ENCODE measurements at regions not wholly inside any gene's neighbourhood (a gene's known extent, or its start where the extent isn't known, plus 50 kb on each side); places are given as distances from the start of the nearest gene placed in this dataset.

GRCh38 chr12:84730561-84731162, 181.9 kb downstream of the SLC6A15 start:
- no peak for DNase-seq (ENCODE audit: low spot score)
- Histone ChIP-seq H3K4me3 (ENCODE audit: low read depth in 1 of 3, low read length in 3 of 3) (no peak overlapping the region), H3K36me3 (ENCODE audit: control insufficient read depth in 4 of 4, insufficient read depth in 3 of 4, low read depth in 1 of 4, low read length in 3 of 4) (no peaks in the 10 kb centered on the region), H3K27ac (ENCODE audit: low read depth in 1 of 2, low read length in 2 of 2) (no peak overlapping the region), H3K27me3 (ENCODE audit: control insufficient read depth in 4 of 4, insufficient read depth in 4 of 4, low read length in 3 of 4) (no peaks in the 10 kb centered on the region), H3K9me3 (ENCODE audit: control insufficient read depth in 4 of 4, low read length in 3 of 4) (no peaks in the 10 kb centered on the region), H3K4me1 (ENCODE audit: control insufficient read depth in 4 of 4, insufficient read depth in 4 of 4, low read length in 3 of 4) (no peaks in the 10 kb centered on the region), H3K9ac (ENCODE audit: low read depth in 1 of 2, low read length in 2 of 2) (no peak overlapping the region)
- TF ChIP-seq, protein P1, sequence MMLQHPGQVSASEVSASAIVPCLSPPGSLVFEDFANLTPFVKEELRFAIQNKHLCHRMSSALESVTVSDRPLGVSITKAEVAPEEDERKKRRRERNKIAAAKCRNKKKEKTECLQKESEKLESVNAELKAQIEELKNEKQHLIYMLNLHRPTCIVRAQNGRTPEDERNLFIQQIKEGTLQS (IDR thresholded peaks at IDR 0.05) = no peak
- TF ChIP-seq, protein P2, sequence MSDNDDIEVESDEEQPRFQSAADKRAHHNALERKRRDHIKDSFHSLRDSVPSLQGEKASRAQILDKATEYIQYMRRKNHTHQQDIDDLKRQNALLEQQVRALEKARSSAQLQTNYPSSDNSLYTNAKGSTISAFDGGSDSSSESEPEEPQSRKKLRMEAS (IDR thresholded peaks at IDR 0.05) = no peak
- no peak for TF ChIP-seq FOXA1 (IDR thresholded peaks at IDR 0.05)
- no peak for TF ChIP-seq HNF4G (IDR thresholded peaks at IDR 0.05)
- no peak for TF ChIP-seq JUND (IDR thresholded peaks at IDR 0.05)
- TF ChIP-seq GABPA (IDR thresholded peaks at IDR 0.05 in 1 of 2, conservative IDR thresholded peaks at IDR 0.05 in 1 of 2) = no peak
- TF ChIP-seq ZBTB33 (IDR thresholded peaks at IDR 0.05) = no peak
- no peak for TF ChIP-seq TAF1 (conservative IDR thresholded peaks at IDR 0.05)
- no peak for TF ChIP-seq FOXA2 (IDR thresholded peaks at IDR 0.05)
- TF ChIP-seq YY1 (IDR thresholded peaks at IDR 0.05) = no peak
- TF ChIP-seq, protein P3, sequence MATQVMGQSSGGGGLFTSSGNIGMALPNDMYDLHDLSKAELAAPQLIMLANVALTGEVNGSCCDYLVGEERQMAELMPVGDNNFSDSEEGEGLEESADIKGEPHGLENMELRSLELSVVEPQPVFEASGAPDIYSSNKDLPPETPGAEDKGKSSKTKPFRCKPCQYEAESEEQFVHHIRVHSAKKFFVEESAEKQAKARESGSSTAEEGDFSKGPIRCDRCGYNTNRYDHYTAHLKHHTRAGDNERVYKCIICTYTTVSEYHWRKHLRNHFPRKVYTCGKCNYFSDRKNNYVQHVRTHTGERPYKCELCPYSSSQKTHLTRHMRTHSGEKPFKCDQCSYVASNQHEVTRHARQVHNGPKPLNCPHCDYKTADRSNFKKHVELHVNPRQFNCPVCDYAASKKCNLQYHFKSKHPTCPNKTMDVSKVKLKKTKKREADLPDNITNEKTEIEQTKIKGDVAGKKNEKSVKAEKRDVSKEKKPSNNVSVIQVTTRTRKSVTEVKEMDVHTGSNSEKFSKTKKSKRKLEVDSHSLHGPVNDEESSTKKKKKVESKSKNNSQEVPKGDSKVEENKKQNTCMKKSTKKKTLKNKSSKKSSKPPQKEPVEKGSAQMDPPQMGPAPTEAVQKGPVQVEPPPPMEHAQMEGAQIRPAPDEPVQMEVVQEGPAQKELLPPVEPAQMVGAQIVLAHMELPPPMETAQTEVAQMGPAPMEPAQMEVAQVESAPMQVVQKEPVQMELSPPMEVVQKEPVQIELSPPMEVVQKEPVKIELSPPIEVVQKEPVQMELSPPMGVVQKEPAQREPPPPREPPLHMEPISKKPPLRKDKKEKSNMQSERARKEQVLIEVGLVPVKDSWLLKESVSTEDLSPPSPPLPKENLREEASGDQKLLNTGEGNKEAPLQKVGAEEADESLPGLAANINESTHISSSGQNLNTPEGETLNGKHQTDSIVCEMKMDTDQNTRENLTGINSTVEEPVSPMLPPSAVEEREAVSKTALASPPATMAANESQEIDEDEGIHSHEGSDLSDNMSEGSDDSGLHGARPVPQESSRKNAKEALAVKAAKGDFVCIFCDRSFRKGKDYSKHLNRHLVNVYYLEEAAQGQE (IDR thresholded peaks at IDR 0.05) = no peak
- no peak for TF ChIP-seq SP1 (IDR thresholded peaks at IDR 0.05)
- TF ChIP-seq, protein P4, sequence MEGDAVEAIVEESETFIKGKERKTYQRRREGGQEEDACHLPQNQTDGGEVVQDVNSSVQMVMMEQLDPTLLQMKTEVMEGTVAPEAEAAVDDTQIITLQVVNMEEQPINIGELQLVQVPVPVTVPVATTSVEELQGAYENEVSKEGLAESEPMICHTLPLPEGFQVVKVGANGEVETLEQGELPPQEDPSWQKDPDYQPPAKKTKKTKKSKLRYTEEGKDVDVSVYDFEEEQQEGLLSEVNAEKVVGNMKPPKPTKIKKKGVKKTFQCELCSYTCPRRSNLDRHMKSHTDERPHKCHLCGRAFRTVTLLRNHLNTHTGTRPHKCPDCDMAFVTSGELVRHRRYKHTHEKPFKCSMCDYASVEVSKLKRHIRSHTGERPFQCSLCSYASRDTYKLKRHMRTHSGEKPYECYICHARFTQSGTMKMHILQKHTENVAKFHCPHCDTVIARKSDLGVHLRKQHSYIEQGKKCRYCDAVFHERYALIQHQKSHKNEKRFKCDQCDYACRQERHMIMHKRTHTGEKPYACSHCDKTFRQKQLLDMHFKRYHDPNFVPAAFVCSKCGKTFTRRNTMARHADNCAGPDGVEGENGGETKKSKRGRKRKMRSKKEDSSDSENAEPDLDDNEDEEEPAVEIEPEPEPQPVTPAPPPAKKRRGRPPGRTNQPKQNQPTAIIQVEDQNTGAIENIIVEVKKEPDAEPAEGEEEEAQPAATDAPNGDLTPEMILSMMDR (IDR thresholded peaks at IDR 0.05; ENCODE audit: low read depth, low read length, missing input control) = no peak
- 73% methylated on average over 3 of the region's 3 CpGs for WGBS

GRCh38 chr12:84727961-84728360, 184.6 kb downstream of the SLC6A15 start:
- Histone ChIP-seq H3K36me3 (ENCODE audit: control insufficient read depth in 4 of 4, insufficient read depth in 3 of 4, low read depth in 1 of 4, low read length in 3 of 4) (no peaks in the 10 kb centered on the region), H3K27me3 (ENCODE audit: control insufficient read depth in 4 of 4, insufficient read depth in 4 of 4, low read length in 3 of 4) (no peaks in the 10 kb centered on the region), H3K9ac (ENCODE audit: low read depth in 1 of 2, low read length in 2 of 2) (no peak overlapping the region), H3K27ac (ENCODE audit: low read depth in 1 of 2, low read length in 2 of 2) (no peak overlapping the region), H3K4me3 (ENCODE audit: low read depth in 1 of 3, low read length in 3 of 3) (no peak overlapping the region), H3K4me1 (ENCODE audit: control insufficient read depth in 4 of 4, insufficient read depth in 4 of 4, low read length in 3 of 4) (no peaks in the 10 kb centered on the region), H3K9me3 (ENCODE audit: control insufficient read depth in 4 of 4, low read length in 3 of 4) (no peaks in the 10 kb centered on the region)
- DNase-seq (ENCODE audit: low spot score) = no peak
- WGBS = 31% methylated on average over 3 of the region's 3 CpGs
- no peak for TF ChIP-seq TAF1 (conservative IDR thresholded peaks at IDR 0.05)
- no peak for TF ChIP-seq GABPA (IDR thresholded peaks at IDR 0.05 in 1 of 2, conservative IDR thresholded peaks at IDR 0.05 in 1 of 2)
- TF ChIP-seq, protein P3 (IDR thresholded peaks at IDR 0.05) = no peak
- TF ChIP-seq HNF4G (IDR thresholded peaks at IDR 0.05) = no peak
- TF ChIP-seq, protein P4 (IDR thresholded peaks at IDR 0.05; ENCODE audit: low read depth, low read length, missing input control) = no peak
- TF ChIP-seq JUND (IDR thresholded peaks at IDR 0.05) = no peak
- TF ChIP-seq, protein P2 (IDR thresholded peaks at IDR 0.05) = no peak
- no peak for TF ChIP-seq EGR1 (IDR thresholded peaks at IDR 0.05; ENCODE audit: low read depth in 2 of 2)
- no peak for TF ChIP-seq SP1 (IDR thresholded peaks at IDR 0.05)
- TF ChIP-seq HNF4A (conservative IDR thresholded peaks at IDR 0.05) = no peak
- TF ChIP-seq FOXA1 (IDR thresholded peaks at IDR 0.05) = no peak
- TF ChIP-seq RXRA (IDR thresholded peaks at IDR 0.05) = no peak
